ENCODE measurements at regions not wholly inside any gene's neighbourhood (a gene's known extent, or its start where the extent isn't known, plus 50 kb on each side); places are given as distances from the start of the nearest gene placed in this dataset.

DNA sequence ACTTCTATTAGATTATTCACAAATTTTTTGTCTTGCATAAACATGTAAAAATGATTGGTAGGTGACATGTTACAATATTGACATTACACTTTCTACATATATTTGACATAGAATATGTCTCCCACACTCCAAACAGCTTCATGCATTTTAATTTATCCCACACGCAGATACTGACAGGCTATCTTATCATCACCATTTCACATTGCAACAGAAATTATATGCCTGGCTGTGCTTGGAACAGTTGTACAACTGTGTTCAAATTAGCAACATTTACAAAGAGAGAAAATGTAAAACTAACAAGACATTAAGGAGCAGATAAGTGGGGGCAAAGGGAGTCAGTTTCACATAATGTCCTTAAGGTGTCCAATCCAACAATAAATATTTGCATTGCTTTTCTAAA, 1208.5 kb downstream of the NSUN3 start:
- DNase-seq: no peak
- Histone ChIP-seq H3K4me3 (no peak overlapping the region), H3K36me3 (no peaks in the 10 kb centered on the region), H3K27me3 (no peaks in the 10 kb centered on the region), H3K9me3 (no peaks in the 10 kb centered on the region)

DNA sequence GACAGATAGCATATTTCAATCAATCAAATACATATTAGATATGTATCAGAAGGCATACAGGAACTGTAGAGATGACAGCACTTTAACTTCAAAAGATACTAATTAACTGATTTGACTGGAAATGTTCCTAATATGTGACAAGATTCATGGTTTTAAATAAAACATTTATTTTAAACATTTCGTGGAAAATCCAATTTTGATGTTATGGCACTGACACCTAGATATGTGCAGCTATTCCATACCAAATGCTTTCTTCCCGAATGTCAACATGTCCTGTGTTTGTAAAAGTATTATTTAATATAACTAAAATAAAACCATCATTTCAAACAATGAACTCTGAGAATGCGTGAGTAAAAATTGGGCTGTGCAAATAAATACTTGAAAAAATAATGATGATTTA, 1209.3 kb downstream of the NSUN3 start:
- Histone ChIP-seq H3K9me3 (no peaks in the 10 kb centered on the region), H3K36me3 (no peaks in the 10 kb centered on the region), H3K4me3 (no peak overlapping the region), H3K27me3 (no peaks in the 10 kb centered on the region)
- no peak for DNase-seq

DNA sequence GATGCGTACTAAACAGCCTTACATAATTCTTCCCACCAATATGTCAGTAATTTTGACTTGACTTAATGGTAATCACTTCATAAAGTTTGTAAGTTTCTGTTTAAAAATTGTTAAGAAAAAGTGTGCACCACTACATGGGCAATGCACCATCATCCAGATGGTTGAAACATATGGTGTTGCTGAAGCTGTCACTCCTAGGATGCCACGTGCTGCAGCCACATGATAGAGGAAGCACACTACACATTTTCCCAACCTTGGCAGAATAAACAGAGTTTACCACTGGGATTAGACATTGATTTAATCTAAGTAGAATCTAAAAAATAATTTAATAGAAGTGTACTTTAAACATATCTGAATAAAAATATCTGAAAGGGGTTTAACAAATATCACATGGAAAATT, 1209.9 kb downstream of the NSUN3 start:
- Histone ChIP-seq H3K9me3 (no peaks in the 10 kb centered on the region), H3K36me3 (no peaks in the 10 kb centered on the region), H3K4me3 (no peak overlapping the region), H3K27me3 (no peaks in the 10 kb centered on the region)
- no peak for DNase-seq

DNA sequence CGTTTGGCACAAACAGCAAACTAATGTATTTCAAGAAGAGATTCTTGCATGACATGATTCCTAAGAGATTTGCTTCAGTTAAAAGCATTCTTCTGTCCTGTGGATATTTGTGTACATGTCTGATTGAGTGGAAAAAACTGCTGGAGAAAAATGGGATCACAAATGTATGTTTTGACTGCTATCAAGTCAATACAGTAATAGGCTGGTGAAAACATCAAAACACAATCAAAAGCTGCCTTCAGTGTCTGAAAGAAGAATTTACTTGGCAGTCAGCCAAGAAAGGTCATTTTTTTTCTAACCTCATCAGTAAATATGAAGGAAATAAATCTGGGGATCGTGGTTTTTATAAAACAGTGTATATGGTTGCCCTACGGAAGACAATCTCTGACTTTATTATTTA, 1214.8 kb downstream of the NSUN3 start:
- no peaks in the 10 kb centered on the region for H3K9me3 ChIP-seq
- H3K36me3 ChIP-seq: no peaks in the 10 kb centered on the region
- DNase-seq: no peak
- no peak overlapping the region for H3K4me3 ChIP-seq
- no peaks in the 10 kb centered on the region for H3K27me3 ChIP-seq

DNA sequence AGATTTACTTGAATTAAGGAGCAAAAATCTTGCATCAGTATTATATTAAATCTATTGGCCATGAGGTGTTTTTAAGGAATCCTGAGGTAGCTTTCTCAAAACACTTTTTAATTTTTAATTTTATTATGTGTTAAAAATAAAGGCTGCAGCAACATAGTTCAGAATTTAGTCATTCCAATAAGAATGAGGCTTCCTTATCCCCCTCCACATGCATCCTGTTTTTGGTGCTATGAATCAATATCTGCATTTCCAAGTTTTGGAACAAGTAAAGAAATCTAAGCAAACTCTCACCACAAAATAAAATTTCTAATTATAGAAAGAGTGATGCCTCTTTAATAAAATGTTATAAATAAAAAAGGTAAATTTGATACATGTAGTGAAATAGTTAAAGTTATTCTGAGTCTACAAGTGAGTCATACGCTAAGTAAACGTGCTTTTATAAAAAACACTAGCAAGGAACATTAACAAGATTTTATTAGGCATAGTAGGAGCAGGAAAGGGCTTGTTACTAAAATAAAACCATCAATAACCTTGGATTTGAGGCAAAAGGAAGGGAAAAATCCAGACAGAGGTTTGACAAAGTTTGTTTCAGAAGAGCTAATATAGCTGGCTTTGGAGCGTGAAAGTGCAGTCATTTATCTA, 1218.0 kb downstream of the NSUN3 start:
- H3K4me3 ChIP-seq: no peak overlapping the region
- H3K9me3 ChIP-seq: no peaks in the 10 kb centered on the region
- no peak for DNase-seq
- no peaks in the 10 kb centered on the region for H3K27me3 ChIP-seq
- no peaks in the 10 kb centered on the region for H3K36me3 ChIP-seq

DNA sequence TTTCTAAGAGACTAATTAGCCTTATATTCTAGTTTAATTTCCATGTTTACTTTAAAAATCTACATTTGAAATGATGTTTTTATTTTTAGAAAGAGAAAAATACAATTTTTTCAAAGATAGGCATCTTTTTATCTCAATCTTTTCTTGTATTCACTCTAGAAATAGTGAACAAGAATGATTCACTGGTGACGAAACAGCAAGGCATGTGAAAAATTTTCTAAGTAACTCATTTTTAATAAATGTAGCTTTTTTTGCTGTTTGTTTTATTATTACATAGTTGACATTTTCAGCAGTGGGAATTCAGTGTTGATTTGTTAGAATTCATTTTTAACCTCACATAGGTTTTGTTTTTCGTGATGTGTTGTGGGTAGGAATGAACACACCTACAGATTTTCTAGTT, 1226.4 kb downstream of the NSUN3 start:
- Histone ChIP-seq H3K4me3 (no peak overlapping the region), H3K27me3 (no peaks in the 10 kb centered on the region), H3K9me3 (no peaks in the 10 kb centered on the region), H3K36me3 (no peaks in the 10 kb centered on the region)
- no peak for DNase-seq

DNA sequence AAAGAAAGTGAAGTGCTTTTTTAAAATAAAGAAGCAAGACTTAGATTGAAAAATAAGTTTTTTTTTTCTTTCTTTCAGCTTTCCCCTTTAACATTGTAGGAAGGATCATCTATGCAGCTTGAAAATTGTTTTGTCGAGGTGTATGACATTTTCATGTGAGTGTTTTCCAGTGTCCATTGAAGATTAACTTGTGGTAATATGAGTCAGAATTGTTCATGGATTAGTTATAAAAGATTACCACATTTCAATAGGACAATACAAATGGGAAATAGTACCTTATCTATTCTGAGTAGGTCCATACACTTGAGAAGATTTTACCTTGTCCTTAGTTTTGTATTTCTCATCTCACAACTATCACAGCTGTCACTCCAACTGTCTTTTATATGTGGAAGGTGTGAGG, 1234.7 kb downstream of the NSUN3 start:
- no peaks in the 10 kb centered on the region for H3K9me3 ChIP-seq
- no peak overlapping the region for H3K4me3 ChIP-seq
- DNase-seq: no peak
- H3K36me3 ChIP-seq: no peaks in the 10 kb centered on the region
- no peaks in the 10 kb centered on the region for H3K27me3 ChIP-seq

DNA sequence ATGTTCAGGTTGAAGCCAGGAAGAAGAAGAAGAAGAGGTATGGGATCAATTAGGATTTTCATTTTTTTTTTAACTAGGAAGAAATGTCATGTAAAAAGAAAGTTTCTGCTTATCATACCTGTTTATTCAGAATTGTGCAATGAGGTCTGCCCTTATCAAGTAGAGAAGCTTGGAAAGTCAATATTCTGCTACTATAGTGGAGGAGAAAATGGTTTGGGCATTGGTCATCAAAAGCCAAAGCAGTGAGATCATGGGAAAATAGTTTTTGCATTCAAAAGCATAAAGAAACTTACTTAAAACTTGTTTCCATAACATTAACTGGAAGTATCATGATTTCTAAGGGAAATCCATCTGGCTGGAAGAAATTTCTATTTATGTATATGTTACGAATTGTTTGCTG, 1239.2 kb downstream of the NSUN3 start:
- Histone ChIP-seq H3K36me3 (no peaks in the 10 kb centered on the region), H3K27me3 (no peaks in the 10 kb centered on the region), H3K9me3 (no peaks in the 10 kb centered on the region), H3K4me3 (no peak overlapping the region)
- no peak for DNase-seq

DNA sequence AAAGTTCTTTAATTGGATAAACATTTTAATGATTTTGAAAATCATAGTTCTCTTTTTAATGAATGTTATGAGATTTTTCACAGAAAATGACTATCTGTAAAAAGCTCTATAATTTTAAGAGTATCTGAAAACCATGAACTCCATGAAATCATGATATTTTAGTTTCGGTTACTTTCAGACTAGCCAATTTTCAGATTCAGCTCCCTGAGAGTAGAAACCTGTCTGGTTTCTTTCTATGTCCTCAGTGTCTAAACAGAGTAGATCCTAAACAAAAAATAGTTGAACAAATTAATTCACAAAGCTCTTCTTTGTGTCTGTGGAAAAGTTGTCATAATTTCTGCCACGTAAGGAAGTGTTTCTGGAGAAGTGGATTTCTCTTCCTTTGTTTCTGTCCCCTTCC, 1247.7 kb downstream of the NSUN3 start:
- no peak overlapping the region for H3K4me3 ChIP-seq
- no peak for DNase-seq
- H3K36me3 ChIP-seq: no peaks in the 10 kb centered on the region
- H3K27me3 ChIP-seq: no peaks in the 10 kb centered on the region
- H3K9me3 ChIP-seq: no peaks in the 10 kb centered on the region

DNA sequence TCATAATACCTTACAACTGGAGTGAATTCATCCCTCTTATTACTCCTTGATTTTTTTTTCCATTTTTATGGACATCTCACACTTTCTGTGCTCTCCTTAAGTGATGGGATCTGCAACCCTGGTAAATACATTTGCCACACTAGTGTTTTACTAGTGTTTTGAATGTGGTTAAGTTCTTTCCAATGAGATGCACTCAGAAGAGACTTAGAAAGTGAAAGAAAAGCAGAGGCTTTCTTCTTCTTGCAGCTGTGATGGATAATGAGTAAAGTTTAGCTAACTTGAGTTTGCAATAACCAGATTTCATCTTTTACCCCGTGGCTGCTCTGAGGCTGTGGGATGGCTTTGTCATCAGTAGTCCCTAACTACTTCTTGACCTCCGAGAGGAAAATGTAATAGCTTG, 1248.4 kb downstream of the NSUN3 start:
- no peaks in the 10 kb centered on the region for H3K9me3 ChIP-seq
- no peak overlapping the region for H3K4me3 ChIP-seq
- no peaks in the 10 kb centered on the region for H3K36me3 ChIP-seq
- DNase-seq: no peak
- H3K27me3 ChIP-seq: no peaks in the 10 kb centered on the region

DNA sequence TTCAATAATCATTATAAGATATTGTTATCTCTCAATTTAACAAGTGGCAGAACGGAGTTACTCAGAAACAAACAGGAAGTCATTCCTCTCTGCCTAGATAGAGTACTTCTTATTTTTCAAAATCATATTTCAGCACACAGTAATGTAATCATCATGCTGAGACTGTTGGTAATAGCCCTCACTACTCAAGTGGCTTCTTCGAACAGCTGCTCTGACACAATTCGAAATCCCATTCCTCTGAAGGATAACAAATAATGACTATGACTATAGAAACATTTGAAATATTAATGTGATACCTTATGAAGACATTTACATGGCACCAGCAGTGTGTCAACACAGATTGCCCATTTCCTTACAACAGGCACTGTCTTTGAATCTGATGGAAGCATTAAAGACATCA, 1249.8 kb downstream of the NSUN3 start:
- no peaks in the 10 kb centered on the region for H3K27me3 ChIP-seq
- no peaks in the 10 kb centered on the region for H3K9me3 ChIP-seq
- H3K4me3 ChIP-seq: no peak overlapping the region
- DNase-seq: no peak
- H3K36me3 ChIP-seq: no peaks in the 10 kb centered on the region

DNA sequence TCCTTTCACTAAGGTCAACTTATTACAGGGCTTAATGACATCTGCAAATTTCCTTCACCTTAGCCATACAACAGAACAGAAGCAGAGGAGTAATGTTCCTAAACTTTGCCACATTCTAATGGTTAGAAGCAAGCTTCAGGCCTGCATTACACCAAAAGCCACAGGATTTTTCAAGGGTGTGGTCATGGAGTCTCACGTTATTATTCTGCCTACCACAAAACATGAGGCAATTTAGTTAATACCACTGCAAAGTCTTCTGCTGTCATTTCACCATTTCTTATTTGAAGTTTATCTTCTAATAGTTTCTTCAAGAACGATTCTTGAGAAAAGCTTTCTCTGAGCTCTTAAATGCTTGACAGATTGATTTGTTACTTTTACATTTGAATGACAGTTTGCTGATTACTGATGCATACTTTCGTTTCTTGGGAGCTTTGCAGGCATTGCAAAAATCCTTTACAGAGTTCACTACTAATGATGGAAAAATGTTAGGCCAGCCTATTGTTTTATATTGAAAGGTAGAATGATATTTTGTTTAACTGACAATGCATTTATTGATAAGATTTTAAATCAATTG, 1257.1 kb downstream of the NSUN3 start:
- Histone ChIP-seq H3K4me3 (no peak overlapping the region), H3K9me3 (no peaks in the 10 kb centered on the region), H3K27me3 (no peaks in the 10 kb centered on the region), H3K36me3 (no peaks in the 10 kb centered on the region)
- no peak for DNase-seq

DNA sequence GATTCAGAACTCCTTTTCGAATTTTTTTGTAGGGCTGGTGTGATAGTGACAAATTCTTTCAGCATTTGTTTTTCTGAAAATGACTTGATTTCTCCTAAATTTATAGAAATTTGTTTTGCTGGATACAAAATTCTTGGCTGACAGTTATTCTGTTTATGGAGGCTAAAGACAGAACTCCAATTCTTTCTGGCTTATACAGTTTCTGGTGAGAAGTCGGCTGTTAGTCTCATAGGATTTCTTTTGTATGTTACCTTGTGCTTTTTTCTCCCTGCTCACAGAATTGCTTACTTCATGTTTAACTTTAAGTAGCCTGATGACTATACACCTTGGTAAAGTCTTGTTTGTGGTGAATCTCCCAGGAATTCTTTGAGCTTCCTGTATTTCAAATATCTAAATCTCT, 1264.6 kb downstream of the NSUN3 start:
- Histone ChIP-seq H3K27me3 (no peaks in the 10 kb centered on the region), H3K4me3 (no peak overlapping the region), H3K9me3 (peaks cover 11% of the 10 kb centered on the region), H3K36me3 (no peaks in the 10 kb centered on the region)
- no peak for DNase-seq

DNA sequence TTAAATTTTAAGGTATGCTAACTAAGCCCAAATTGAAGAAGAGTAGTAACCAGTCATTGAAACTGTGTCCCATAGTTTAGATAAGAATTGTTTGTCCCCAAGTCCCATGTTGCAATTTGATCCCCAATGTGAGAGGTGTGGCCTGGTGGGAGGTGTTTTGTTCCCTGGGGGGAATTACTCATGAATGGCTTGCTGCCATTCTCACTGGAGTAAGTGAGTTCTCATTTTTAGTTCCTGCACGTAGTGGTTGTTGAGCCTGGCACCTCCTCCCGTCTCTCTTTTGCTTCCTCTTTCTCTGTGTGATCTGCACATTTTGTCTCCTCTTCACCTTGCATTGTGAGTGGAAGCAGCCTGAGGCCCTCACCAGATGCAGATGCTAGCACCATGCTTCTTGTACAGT, 1271.0 kb downstream of the NSUN3 start:
- H3K27me3 ChIP-seq: no peaks in the 10 kb centered on the region

DNA sequence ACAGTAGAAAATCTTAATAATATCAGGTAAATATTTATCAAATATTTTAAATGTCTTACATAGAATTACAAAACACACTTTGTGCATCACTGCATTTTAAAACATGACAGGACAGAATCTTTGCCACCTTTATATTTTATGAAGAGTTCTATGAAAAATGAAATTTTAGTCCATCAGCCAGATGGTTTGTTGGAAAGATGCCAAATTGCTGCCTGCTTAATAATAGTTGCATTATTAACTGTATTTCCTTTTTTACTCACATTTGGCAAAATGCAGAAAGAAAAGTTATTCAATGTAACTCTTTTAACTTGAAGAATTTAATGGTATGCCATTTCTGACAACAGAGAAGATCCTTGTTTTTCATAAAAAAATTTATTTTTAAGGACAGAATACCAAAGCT, 1271.6 kb downstream of the NSUN3 start:
- Histone ChIP-seq H3K36me3 (no peaks in the 10 kb centered on the region), H3K9me3 (no peaks in the 10 kb centered on the region), H3K4me3 (no peak overlapping the region), H3K27me3 (no peaks in the 10 kb centered on the region)
- no peak for DNase-seq

More for the DNA sequence above, 1271.0 kb downstream of the NSUN3 start:
- DNase-seq: peak; percentile 2
- Histone ChIP-seq H3K9me3 (no peaks in the 10 kb centered on the region), H3K36me3 (no peaks in the 10 kb centered on the region), H3K4me3 (no peak overlapping the region)

DNA sequence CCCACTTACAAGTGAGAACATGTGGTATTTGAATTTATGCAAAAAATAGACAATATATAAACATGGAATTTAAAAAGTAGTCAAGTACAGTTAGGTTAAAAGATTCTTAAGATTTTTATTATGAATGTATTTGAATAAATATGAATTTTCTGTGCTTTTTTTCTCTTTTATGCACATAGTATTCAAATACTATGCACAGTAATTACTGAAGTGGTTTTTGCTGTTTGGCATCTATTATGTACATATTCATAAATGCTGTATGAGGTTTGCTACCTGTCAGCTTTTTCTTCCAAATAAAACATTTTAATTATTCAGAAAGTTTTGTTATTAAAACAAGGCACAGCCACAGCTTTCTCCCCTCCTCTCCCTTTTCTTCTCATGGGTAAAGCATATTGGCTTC, 1272.7 kb downstream of the NSUN3 start:
- H3K27me3 ChIP-seq: no peaks in the 10 kb centered on the region
- no peaks in the 10 kb centered on the region for H3K36me3 ChIP-seq
- no peak overlapping the region for H3K4me3 ChIP-seq
- DNase-seq: no peak
- H3K9me3 ChIP-seq: no peaks in the 10 kb centered on the region

DNA sequence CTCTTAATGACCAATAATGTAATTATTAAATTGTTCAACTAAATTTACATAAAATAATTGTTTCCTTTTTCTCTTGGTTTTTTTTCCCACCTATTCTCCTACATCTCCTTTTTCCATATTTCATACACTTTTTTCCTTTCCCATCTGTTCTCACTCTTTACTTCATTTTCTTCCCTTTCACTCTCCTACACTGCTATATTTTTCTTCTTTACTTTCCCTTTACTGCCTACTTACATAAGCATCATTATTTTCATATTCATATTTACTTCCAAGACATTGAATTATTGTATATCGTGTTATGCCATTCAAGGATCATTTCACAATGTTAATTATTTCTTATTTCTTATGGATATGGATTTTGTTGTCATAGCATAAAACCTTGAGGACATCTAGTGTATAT, 1275.6 kb downstream of the NSUN3 start:
- H3K27me3 ChIP-seq: no peaks in the 10 kb centered on the region
- H3K9me3 ChIP-seq: no peaks in the 10 kb centered on the region
- H3K36me3 ChIP-seq: no peaks in the 10 kb centered on the region
- no peak overlapping the region for H3K4me3 ChIP-seq
- no peak for DNase-seq

DNA sequence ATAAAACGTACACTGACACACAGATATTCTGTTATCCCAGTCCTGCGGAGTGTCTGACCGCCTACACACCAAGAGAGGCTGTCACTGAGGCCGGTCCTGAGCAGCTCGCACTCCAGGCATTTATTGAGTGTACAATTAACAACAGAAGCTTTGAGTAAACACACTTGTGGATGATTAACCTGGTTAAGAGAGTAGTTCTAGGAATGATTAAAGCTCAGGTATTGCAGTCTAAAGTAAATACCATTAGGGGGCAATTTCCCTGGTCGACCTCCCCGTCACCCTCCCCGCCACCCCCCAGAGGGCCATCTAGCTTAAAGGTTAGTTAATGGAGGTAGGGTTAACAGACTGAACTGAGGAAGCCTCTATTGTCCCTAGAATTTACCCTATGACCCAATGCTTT, 1278.5 kb downstream of the NSUN3 start:
- Histone ChIP-seq H3K27me3 (no peaks in the 10 kb centered on the region), H3K4me3 (no peak overlapping the region), H3K9me3 (no peaks in the 10 kb centered on the region), H3K36me3 (no peaks in the 10 kb centered on the region)
- DNase-seq: no peak

DNA sequence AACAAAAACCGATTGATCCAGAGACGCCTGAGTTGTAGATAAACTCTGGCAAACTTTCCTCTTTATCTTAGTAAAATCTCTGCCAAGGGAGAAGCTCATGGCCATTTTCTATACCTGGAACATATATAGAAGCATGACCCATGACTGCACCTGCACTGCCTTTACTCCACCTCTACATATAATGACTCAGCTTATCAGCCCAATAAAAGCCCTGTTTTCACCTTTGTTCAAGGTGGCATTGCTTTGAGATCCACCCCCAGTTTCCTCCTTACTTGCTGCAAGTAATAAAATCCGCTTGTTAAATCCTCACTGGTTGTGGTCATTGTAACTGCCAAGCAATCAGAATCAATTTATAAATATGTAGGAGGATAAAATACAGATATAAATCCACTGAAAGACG, 1280.4 kb downstream of the NSUN3 start:
- no peaks in the 10 kb centered on the region for H3K27me3 ChIP-seq
- H3K4me3 ChIP-seq: no peak overlapping the region
- no peak for DNase-seq
- no peaks in the 10 kb centered on the region for H3K36me3 ChIP-seq
- no peaks in the 10 kb centered on the region for H3K9me3 ChIP-seq
